Urothelium cell line (cell line): ENCODE measurements at regions not wholly inside any gene's neighbourhood (a gene's known extent, or its start where the extent isn't known, plus 50 kb on each side); places are given as distances from the start of the nearest gene placed in this dataset.
A peak's percentile ranks its signal among the peaks of the same experiment; 100 is the strongest.
"Not testable (repeated sequence)": the region's sequence is repeated elsewhere in the genome, so short reads cannot be mapped to it uniquely, and the experiment has no call there.

Source experiments
- DNase-seq: peaks from one replicate; pipeline ENCODE4 v3.0.0; 2011; ENCODE audit warnings: low spot score, mixed read lengths
- FAIRE-seq: peaks from 2 replicates; lab custom pipeline; 2011; peaks lifted over from hg19 to GRCh38; lab: Jason Lieb, UNC

DNA sequence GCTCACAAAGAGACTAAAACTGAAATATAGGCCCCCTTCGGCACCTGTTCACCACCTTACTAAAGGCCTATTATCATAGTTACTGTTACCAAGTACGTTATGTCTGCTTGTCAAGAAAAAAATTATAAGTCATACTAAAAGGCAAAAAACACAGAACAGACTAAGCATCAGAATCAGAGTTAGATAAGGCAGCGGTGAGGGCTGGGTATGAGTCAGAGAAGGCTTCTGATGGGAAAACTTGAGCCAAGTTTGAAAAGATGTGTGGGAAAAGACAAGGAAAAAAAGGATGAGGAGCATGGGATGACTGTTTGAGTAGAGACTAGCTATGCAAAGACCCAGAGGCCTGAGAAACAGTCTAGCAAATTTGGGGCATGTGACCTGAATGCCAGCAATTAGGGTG lies 387.2 kb upstream of the SGO1 start:
- no peak for FAIRE-seq
- no peak for DNase-seq

DNA sequence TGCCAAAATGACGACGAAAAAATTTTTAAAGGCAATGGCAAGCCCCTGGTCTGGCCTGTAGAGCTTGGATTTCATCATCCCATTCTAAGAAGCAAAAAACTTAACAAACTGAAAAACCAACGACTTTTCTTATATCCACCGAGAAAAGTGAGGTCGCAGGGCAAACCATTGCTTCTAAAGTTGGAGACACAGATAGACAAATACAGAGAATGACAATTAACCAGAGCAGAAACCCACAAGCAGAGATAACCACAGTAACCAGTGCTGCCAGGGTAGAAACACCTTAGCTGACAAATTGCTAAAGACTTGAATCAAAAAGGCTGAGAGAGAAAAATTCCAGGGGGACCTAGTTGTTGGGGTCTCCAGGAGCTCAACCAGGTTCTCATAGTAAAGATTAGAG lies 386.5 kb upstream of the SGO1 start:
- FAIRE-seq (no peak), DNase-seq (no peak)

DNA sequence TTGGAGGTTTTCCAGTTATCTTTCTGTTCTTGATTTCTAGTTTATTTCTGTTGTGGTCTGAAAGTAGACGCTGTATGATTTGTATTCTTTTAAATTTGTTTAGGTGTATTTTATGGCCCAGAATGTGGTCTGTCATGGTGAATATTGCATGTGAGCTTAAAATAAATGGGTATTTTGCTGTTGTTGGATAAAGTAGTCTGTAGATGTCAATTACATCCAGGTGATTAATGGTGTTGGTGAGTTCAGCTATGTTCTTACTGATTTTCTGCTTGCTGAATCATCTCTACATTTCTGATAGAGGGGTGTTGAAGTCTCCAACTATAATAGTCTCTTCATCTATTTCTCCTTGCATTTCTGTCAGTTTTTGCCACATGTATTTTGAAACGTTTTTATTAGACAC lies 383.3 kb upstream of the SGO1 start:
- no peak for FAIRE-seq
- DNase-seq: no peak

GRCh38 chr3:20564966-20565365 lies 379.0 kb upstream of the SGO1 start:
- DNase-seq (no peak), FAIRE-seq (no peak)

DNA sequence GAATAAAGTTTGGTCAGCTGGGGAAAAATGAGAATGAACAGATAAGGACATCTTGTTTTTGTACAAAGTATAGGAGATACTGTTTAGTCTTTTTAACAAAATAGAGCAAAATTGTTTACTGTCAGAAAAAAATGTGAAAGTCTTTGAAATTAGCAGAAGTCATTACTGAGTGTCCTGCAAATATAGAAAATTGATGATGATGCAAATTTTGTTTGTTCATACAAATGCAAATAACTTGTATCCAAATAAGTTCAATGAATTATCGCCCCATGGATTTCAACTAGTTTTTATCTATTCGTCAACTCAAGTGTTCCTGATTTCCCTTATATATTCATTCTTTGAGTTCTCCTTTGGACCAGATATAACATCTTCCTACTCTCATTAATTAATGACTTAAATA lies 378.0 kb upstream of the SGO1 start:
- no peak for DNase-seq
- no peak for FAIRE-seq

GRCh38 chr3:20563251-20563650 lies 377.2 kb upstream of the SGO1 start:
- DNase-seq (no peak), FAIRE-seq (no peak)

- DNase-seq (no peak), FAIRE-seq (no peak)
These were observed 375.2 kb upstream of the SGO1 start for GRCh38 chr3:20561166-20561565.

DNA sequence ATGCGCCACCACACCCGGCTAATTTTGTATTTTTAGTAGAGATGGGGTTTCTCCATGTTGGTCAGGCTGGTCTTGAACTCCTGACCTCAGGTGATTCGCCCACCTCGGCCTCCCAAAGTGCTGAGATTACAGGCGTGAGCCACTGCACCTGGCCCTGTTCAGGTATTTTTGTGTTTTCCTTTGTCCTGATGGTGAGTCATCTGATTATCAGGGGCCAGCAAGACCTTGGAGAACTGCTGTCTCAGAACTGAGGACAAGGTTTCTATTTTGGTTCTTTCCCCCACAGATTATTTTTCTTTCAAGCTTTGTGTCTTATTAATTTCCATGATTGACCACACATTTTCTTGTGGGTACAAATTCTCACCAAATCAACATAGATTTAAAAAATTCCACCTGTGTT lies 374.4 kb upstream of the SGO1 start:
- DNase-seq: peak; percentile 13
- FAIRE-seq: not testable (repeated sequence)

DNA sequence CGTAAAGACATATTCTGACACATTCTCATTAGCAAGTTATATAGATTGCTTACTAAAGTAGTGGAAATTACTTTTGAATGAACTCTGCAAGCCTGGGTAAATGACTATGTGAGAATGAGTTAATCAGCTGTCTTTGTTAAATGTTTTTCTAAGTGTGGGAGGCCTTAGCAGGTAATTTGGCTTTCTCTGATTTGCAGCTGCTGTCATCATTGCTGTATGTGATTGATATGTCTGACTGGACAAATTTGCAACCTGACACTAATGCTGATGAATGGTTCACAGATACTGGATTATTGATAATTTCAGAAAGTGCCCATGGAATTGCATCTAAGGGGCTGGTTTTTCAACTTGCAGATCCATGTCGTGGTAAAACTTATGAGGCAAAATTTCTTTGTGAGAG lies 372.2 kb upstream of the SGO1 start:
- FAIRE-seq (no peak), DNase-seq (no peak)

DNA sequence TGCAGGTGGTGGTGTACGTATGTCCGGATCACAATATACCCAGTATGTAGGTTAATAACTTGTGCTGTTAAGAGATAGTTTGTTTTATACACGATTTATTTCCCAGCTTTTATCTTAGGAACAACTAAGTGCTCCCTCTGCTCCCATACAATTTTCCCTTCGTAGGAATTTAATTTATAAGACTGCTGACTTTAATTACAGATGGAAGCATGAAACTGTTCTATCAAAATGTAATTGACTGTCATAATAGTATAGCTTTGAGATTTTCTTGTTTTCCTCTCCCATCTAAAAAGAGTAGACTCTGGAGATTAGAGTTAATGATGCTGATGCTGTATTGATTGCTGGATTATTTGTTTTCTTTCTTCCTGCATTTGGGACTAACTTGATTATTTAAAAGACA lies 370.7 kb upstream of the SGO1 start:
- FAIRE-seq (no peak), DNase-seq (no peak)

GRCh38 chr3:20552605-20553275 lies 366.7 kb upstream of the SGO1 start:
- FAIRE-seq: no peak
- DNase-seq: no peak

GRCh38 chr3:20547361-20548269 lies 361.6 kb upstream of the SGO1 start:
- FAIRE-seq: not testable (repeated sequence)

DNA sequence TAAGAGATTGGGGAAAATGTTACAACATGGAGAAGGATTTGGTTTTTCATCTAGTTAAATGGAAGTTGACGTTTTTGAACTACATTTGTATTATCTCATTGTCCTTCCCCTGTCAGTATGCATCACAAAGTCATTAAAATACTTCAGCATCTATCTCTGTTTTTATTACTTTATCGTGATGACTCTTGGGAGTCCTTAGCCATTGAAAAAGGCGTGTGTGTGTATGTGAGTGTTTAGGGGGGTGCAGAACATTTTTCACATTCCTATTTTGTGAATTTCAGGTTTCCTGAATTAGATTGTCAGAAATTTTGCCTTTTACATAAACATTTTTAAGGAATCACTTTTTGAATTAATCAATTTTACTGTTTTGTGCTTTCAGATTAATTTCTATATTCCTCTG lies 360.6 kb upstream of the SGO1 start:
- FAIRE-seq (no peak), DNase-seq (no peak)

More at GRCh38 chr3:20547361-20548269, 361.6 kb upstream of the SGO1 start:
- DNase-seq: not testable (repeated sequence)

DNA sequence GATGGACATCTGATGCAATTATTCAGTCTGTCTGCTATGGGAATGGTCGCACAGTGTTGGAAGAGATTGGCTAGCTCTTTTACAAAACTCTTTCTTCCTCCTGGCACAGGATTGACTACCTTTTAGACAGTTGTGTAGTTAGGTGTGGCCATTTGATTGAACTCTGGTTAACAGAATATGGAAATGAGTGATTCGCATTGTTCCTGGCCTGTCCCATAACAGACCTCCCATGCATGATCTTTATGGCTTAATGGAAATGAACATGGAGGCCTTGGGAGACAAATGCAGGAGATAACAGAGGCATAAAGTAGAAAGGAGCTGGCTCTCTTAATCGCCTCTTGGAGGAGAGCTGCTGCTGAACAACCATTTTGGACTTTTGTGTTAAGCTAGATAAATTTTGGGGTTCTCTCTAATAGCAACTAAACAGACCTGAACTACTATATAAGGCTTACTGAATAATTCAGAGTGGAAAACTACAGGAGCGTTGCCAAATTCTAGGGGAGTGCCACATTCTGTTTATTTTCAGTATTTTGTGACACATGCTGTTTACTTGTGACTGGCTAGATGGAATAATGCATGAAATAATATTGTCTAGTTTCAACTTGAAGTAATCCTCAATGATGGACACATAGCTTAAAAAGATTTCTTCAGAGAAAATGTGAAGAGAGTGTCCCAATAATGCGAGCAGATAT lies 357.7 kb upstream of the SGO1 start:
- DNase-seq (no peak), FAIRE-seq (no peak)

DNA sequence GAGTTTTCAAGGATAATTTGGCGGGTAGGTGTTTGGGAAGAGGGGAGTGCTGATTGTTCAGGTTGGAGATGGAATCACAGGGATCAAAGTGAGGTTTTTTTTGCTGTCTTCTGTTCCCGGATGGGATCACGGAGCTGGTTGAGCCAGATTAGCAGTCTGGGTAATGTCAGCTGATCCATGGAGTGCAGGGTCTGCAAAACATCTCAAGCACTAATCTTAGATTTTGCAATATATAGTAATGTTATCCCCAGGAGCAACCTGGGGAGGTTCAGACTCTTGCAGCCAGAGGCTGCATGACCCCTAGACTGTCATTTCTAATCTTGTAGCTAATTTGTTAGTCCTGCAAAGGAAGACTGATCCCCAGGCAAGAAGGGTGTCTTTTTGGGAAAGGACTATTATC lies 354.1 kb upstream of the SGO1 start:
- DNase-seq (no peak), FAIRE-seq (no peak)

DNA sequence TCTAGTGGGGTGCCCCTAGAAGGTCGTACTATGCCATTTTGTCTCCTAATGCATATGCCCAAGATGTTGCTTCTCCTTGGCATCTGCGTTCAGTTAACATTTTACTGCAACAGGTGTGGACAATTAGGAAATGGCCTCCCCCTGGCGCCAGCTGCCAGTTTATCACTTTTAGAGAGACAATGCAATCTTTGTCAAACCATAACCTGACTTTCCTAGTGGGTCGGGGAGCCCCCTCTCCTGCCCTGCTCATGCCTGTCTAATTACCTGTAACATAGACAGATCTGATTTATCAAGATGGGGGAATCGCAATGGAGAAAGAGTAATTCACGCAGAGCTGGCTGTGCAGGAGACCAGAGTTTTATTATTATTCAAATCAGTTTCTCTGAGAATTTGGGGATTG lies 353.7 kb upstream of the SGO1 start:
- FAIRE-seq: no peak

DNA sequence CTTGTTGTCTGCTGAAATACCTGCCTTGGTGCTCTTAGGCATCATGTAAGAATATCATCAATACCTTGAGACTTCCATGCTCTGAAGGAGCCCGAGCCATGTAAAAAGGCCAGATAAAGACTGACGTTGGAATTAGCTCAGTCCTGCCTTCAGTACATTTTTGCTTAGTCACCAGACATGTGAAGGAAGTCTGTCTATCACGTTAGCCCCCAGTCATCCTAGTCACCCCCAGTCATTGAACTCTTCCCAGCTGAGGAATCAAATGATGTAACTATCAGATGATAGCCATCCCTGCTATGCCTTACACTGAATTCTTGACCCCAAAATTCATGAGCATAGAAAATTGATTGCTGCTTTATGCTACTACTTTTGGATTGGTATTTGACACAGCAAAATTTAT lies 351.2 kb upstream of the SGO1 start:
- DNase-seq (no peak), FAIRE-seq (no peak)

More for the DNA sequence above, 353.7 kb upstream of the SGO1 start:
- no peak for DNase-seq

DNA sequence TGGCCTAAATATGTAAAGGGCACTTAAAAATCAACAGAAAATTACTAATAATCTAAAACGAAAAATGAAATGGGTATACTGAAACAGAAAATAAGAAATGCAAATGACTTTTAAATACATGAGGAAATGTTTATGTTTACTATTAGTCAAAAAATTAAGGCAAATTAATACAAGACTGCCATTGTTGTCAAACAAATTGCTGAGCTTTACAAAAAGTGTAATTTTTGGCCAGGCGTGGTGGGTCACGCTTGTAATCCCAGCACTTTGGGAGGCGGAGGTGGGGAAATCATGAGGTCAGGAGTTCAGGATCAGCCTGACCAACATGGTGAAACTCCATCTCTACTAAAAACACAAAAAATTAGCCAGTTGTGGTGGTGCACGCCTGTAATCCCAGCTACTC lies 343.9 kb upstream of the SGO1 start:
- FAIRE-seq: no peak

DNA sequence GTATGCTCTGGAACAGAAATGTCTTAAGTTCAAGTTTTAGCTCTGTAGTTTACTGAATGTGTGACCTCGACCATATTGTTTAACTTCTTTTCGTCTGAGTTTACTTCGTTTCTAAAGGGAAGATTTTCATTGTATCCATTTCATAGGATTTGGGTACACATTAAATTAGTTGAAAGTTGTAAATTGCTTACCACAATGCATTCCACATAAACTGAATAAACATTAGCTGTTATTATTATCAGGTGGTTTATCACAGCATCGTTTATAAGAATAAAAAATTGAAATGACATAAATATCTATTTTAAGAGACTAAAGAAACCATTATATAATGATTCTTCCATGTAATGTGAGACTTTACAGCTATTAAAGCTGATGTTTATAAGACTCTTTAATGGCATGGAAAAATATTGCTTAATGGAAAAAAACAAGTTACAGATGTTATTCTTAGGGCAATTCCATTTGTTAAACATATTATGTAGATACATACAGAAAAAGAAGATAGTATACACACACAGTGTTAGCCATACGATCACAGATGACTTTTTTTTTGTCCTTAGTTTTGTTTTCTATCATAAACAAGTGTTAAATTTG lies 342.3 kb upstream of the SGO1 start:
- DNase-seq (no peak), FAIRE-seq (no peak)

More for the DNA sequence above, 343.9 kb upstream of the SGO1 start:
- DNase-seq: no peak

GRCh38 chr3:20527368-20527767 lies 341.4 kb upstream of the SGO1 start:
- no peak for FAIRE-seq

GRCh38 chr3:20524328-20524727 lies 338.3 kb upstream of the SGO1 start:
- no peak for DNase-seq
- FAIRE-seq: no peak

More at GRCh38 chr3:20527368-20527767, 341.4 kb upstream of the SGO1 start:
- DNase-seq: no peak
